ENCODE measurements at regions not wholly inside any gene's neighbourhood (a gene's known extent, or its start where the extent isn't known, plus 50 kb on each side); places are given as distances from the start of the nearest gene placed in this dataset.
A peak's percentile ranks its signal among the peaks of the same experiment; 100 is the strongest.

DNA sequence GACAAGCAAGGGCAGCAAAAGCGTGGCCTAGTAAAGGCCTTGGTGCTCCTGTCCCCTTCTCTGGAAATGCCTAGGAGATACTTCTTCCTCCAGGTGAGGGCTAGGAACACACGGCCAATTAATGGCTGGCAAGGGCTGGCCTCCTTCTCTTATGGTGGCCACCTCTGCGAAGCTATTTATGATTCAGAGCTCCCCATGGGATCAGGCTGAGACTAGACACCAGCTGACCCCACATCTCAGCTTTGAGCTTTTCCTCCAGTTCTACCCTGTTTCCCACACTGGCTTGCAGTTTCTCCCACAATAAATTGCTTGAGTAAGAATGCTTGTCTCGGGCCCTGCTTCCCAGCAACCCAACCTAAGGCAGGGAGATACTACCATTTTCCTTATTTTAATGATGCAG, 53.7 kb downstream of the CAMK2N1 start:
- H3K27ac ChIP-seq, result no peak overlapping the region
- H3K36me3 ChIP-seq, result no peaks in the 10 kb centered on the region
- H3K9me3 ChIP-seq (ENCODE audit: severe bottlenecking), result no peaks in the 10 kb centered on the region
- TF ChIP-seq, protein P1, sequence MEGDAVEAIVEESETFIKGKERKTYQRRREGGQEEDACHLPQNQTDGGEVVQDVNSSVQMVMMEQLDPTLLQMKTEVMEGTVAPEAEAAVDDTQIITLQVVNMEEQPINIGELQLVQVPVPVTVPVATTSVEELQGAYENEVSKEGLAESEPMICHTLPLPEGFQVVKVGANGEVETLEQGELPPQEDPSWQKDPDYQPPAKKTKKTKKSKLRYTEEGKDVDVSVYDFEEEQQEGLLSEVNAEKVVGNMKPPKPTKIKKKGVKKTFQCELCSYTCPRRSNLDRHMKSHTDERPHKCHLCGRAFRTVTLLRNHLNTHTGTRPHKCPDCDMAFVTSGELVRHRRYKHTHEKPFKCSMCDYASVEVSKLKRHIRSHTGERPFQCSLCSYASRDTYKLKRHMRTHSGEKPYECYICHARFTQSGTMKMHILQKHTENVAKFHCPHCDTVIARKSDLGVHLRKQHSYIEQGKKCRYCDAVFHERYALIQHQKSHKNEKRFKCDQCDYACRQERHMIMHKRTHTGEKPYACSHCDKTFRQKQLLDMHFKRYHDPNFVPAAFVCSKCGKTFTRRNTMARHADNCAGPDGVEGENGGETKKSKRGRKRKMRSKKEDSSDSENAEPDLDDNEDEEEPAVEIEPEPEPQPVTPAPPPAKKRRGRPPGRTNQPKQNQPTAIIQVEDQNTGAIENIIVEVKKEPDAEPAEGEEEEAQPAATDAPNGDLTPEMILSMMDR (IDR thresholded peaks at IDR 0.05; ENCODE audit: low read depth, low read length), result no peak
- no peak for DNase-seq
- no peak overlapping the region for H3K4me3 ChIP-seq (ENCODE audit: low read depth, low read length)
- no peaks in the 10 kb centered on the region for H3K27me3 ChIP-seq (ENCODE audit: insufficient read depth, low read depth, severe bottlenecking)

DNA sequence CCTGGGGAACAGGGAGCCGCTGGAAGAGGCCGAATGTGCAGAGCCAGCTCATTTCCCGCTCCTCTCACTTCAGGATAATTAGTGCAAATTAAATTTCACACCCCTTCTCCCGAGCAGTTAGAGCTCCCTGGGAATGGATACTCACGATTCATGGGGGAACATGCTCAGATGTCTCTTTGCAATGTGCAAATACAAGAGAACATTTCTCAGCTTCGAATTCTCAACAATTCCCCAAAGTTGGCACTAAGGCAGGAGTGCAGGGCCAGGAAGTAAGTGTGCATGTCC, 54.9 kb downstream of the CAMK2N1 start:
- Histone ChIP-seq H3K27me3 (ENCODE audit: insufficient read depth, low read depth, severe bottlenecking) (no peaks in the 10 kb centered on the region), H3K4me3 (ENCODE audit: low read depth, low read length) (no peak overlapping the region), H3K27ac (no peak overlapping the region), H3K9me3 (ENCODE audit: severe bottlenecking) (no peaks in the 10 kb centered on the region), H3K36me3 (no peaks in the 10 kb centered on the region)
- TF ChIP-seq, protein P1 (IDR thresholded peaks at IDR 0.05; ENCODE audit: low read depth, low read length), result no peak
- DNase-seq, result no peak

- DNase-seq, result peak; percentile 69
- Histone ChIP-seq H3K4me3 (ENCODE audit: low read depth, low read length) (no peak overlapping the region), H3K36me3 (no peaks in the 10 kb centered on the region), H3K9me3 (ENCODE audit: severe bottlenecking) (no peaks in the 10 kb centered on the region), H3K27me3 (ENCODE audit: insufficient read depth, low read depth, severe bottlenecking) (no peaks in the 10 kb centered on the region), H3K27ac (no peak overlapping the region)
- TF ChIP-seq, protein P1 (IDR thresholded peaks at IDR 0.05; ENCODE audit: low read depth, low read length), result peak; percentile 77
Measured at GRCh38 chr1:20430355-20431175, 55.4 kb downstream of the CAMK2N1 start.

- TF ChIP-seq, protein P1 (IDR thresholded peaks at IDR 0.05; ENCODE audit: low read depth, low read length), result no peak
- Histone ChIP-seq H3K27ac (no peak overlapping the region), H3K4me3 (ENCODE audit: low read depth, low read length) (no peak overlapping the region), H3K27me3 (ENCODE audit: insufficient read depth, low read depth, severe bottlenecking) (no peaks in the 10 kb centered on the region), H3K36me3 (no peaks in the 10 kb centered on the region), H3K9me3 (ENCODE audit: severe bottlenecking) (no peaks in the 10 kb centered on the region)
- DNase-seq, result no peak
Measured at GRCh38 chr1:20429296-20429695, 56.7 kb downstream of the CAMK2N1 start.

DNA sequence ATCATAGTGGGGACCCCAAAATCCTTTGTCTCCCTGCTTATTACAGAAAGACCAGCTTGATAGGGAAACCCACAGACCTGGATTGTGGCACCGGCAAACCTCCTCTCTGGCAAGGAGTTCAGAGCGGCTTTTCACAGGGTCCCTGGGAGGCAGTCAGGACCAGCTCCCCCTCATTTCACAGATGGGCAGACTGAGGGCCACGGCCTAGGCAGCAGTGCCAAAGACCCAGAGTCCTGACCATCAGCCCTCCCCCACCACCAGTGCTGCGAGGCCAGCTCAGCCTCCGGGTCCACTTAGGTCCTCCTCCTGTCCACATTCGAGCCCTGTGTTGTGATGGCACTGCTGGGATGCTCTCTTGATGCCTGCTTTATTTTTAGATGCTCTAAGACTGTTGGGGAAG, 57.2 kb downstream of the CAMK2N1 start:
- TF ChIP-seq, protein P1 (IDR thresholded peaks at IDR 0.05; ENCODE audit: low read depth, low read length), result no peak
- DNase-seq, result no peak
- Histone ChIP-seq H3K4me3 (ENCODE audit: low read depth, low read length) (no peak overlapping the region), H3K27me3 (ENCODE audit: insufficient read depth, low read depth, severe bottlenecking) (no peaks in the 10 kb centered on the region), H3K9me3 (ENCODE audit: severe bottlenecking) (no peaks in the 10 kb centered on the region), H3K36me3 (no peaks in the 10 kb centered on the region), H3K27ac (no peak overlapping the region)

DNA sequence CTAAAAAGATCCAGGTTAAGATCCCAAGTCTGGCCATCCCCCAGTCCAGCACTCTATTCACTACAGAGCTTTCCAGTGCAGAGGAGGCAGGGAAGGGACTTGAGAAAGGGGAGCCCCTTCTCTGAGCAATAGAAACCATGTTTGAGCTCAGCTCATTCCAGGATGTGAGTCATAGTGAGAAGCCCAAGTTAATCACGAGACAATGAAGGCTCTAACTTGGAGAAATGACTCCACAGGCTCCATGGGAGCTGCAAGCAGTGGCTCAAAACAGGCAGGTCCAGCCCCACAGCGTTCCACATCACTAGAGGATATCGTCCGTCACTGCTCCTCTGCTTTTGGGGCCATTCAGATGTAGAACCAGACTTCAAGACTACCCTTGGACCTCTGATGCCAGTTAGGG, 59.1 kb downstream of the CAMK2N1 start:
- no peaks in the 10 kb centered on the region for H3K36me3 ChIP-seq
- no peak for DNase-seq
- TF ChIP-seq, protein P1 (IDR thresholded peaks at IDR 0.05; ENCODE audit: low read depth, low read length), result no peak
- H3K9me3 ChIP-seq (ENCODE audit: severe bottlenecking), result peaks cover 10% of the 10 kb centered on the region
- H3K4me3 ChIP-seq (ENCODE audit: low read depth, low read length), result no peak overlapping the region
- no peak overlapping the region for H3K27ac ChIP-seq
- H3K27me3 ChIP-seq (ENCODE audit: insufficient read depth, low read depth, severe bottlenecking), result no peaks in the 10 kb centered on the region

All from WERI-Rb-1 (cell line).